ENCODE measurements at regions not wholly inside any gene's neighbourhood (a gene's known extent, or its start where the extent isn't known, plus 50 kb on each side); places are given as distances from the start of the nearest gene placed in this dataset.

GRCh38 chr4:11585506-11585905, 156.8 kb upstream of the HS3ST1 start:
- no peak for TF ChIP-seq POLR2A (IDR thresholded peaks at IDR 0.05)
- no peak for TF ChIP-seq EP300 (IDR thresholded peaks at IDR 0.05)
- TF ChIP-seq CTCF (IDR thresholded peaks at IDR 0.05): no peak
- TF ChIP-seq POLR2AphosphoS5 (IDR thresholded peaks at IDR 0.05): no peak
- no peaks in the 10 kb centered on the region for H3K36me3 ChIP-seq
- H3K4me1 ChIP-seq: no peaks in the 10 kb centered on the region
- H3K27ac ChIP-seq: no peak overlapping the region
- no peak overlapping the region for H3K4me3 ChIP-seq
- DNase-seq (ENCODE audit: low spot score in 2 of 2): no peak
- WGBS: 3% methylated on average over 1 of the region's 1 CpG
- no peaks in the 10 kb centered on the region for H3K27me3 ChIP-seq
- H3K9me3 ChIP-seq: no peaks in the 10 kb centered on the region

GRCh38 chr4:11568511-11568910, 139.8 kb upstream of the HS3ST1 start:
- no peaks in the 10 kb centered on the region for H3K27me3 ChIP-seq
- no peak overlapping the region for H3K4me3 ChIP-seq
- H3K9me3 ChIP-seq: no peaks in the 10 kb centered on the region
- no peak overlapping the region for H3K27ac ChIP-seq
- H3K36me3 ChIP-seq: no peaks in the 10 kb centered on the region
- H3K4me1 ChIP-seq: no peaks in the 10 kb centered on the region
- TF ChIP-seq POLR2A (IDR thresholded peaks at IDR 0.05) (no peak), EP300 (IDR thresholded peaks at IDR 0.05) (no peak), CTCF (IDR thresholded peaks at IDR 0.05) (no peak), POLR2AphosphoS5 (IDR thresholded peaks at IDR 0.05) (no peak)
- no peak for DNase-seq (ENCODE audit: low spot score in 2 of 2)

- WGBS: 38% methylated on average over 2 of the region's 2 CpGs
Observed at GRCh38 chr4:11566444-11567022, 137.8 kb upstream of the HS3ST1 start.

GRCh38 chr4:11565899-11566298, 137.2 kb upstream of the HS3ST1 start:
- WGBS: 86% methylated on average over 2 of the region's 2 CpGs
- H3K27ac ChIP-seq: no peak overlapping the region
- H3K27me3 ChIP-seq: no peaks in the 10 kb centered on the region
- no peaks in the 10 kb centered on the region for H3K4me1 ChIP-seq
- no peak for DNase-seq (ENCODE audit: low spot score in 2 of 2)
- no peaks in the 10 kb centered on the region for H3K36me3 ChIP-seq
- no peaks in the 10 kb centered on the region for H3K9me3 ChIP-seq
- H3K4me3 ChIP-seq: no peak overlapping the region
- no peak for TF ChIP-seq EP300 (IDR thresholded peaks at IDR 0.05)
- TF ChIP-seq CTCF (IDR thresholded peaks at IDR 0.05): no peak
- no peak for TF ChIP-seq POLR2AphosphoS5 (IDR thresholded peaks at IDR 0.05)
- TF ChIP-seq POLR2A (IDR thresholded peaks at IDR 0.05): no peak

More at GRCh38 chr4:11566444-11567022, 137.8 kb upstream of the HS3ST1 start:
- H3K36me3 ChIP-seq: no peaks in the 10 kb centered on the region
- H3K27ac ChIP-seq: no peak overlapping the region
- no peaks in the 10 kb centered on the region for H3K4me1 ChIP-seq
- no peak overlapping the region for H3K4me3 ChIP-seq
- TF ChIP-seq POLR2AphosphoS5 (IDR thresholded peaks at IDR 0.05) (no peak), CTCF (IDR thresholded peaks at IDR 0.05) (no peak), EP300 (IDR thresholded peaks at IDR 0.05) (no peak), POLR2A (IDR thresholded peaks at IDR 0.05) (no peak)
- no peak for DNase-seq (ENCODE audit: low spot score in 2 of 2)
- no peaks in the 10 kb centered on the region for H3K9me3 ChIP-seq
- no peaks in the 10 kb centered on the region for H3K27me3 ChIP-seq

- Histone ChIP-seq H3K36me3 (no peaks in the 10 kb centered on the region), H3K4me1 (no peaks in the 10 kb centered on the region), H3K4me3 (no peak overlapping the region), H3K9me3 (no peaks in the 10 kb centered on the region), H3K27me3 (no peaks in the 10 kb centered on the region), H3K27ac (no peak overlapping the region)
- TF ChIP-seq EP300 (IDR thresholded peaks at IDR 0.05) (no peak), POLR2A (IDR thresholded peaks at IDR 0.05) (no peak), CTCF (IDR thresholded peaks at IDR 0.05) (no peak), POLR2AphosphoS5 (IDR thresholded peaks at IDR 0.05) (no peak)
- 78% methylated on average over 1 of the region's 1 CpG for WGBS
- no peak for DNase-seq (ENCODE audit: low spot score in 2 of 2)
Observed at GRCh38 chr4:11565213-11565612, 136.5 kb upstream of the HS3ST1 start.
